GM19324 (cell line): ENCODE measurements at regions not wholly inside any gene's neighbourhood (a gene's known extent, or its start where the extent isn't known, plus 50 kb on each side); places are given as distances from the start of the nearest gene placed in this dataset.

Source experiments
- ATAC-seq: cut with Tn5 transposase; IDR thresholded peaks from one replicate; pipeline ENCODE4 v1.9.1; 2021; ENCODE audit warnings: mild to moderate bottlenecking, moderate library complexity; ENCODE audit not compliant: unreplicated experiment, low FRiP score

DNA sequence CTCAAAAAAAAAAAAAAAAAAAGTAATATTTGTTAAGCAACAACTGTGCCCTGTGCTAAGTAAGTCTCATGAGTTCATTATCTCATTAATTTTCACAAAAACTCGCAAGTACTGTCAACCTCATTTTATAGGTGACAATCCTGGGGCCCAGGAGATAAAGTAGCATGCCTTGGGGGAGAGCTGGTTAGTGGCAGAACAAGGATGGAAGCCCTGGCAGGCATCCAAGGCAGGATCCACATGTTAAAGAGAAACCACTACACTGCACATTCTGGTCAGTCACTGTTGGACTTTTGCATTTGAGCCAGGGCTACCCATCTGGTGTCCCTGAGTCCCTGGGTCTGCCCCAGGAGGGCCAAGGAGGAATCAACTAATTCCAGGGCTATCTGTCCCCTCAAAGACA, 54.6 kb downstream of the ZFP36L2 start:
- no peak for ATAC-seq

DNA sequence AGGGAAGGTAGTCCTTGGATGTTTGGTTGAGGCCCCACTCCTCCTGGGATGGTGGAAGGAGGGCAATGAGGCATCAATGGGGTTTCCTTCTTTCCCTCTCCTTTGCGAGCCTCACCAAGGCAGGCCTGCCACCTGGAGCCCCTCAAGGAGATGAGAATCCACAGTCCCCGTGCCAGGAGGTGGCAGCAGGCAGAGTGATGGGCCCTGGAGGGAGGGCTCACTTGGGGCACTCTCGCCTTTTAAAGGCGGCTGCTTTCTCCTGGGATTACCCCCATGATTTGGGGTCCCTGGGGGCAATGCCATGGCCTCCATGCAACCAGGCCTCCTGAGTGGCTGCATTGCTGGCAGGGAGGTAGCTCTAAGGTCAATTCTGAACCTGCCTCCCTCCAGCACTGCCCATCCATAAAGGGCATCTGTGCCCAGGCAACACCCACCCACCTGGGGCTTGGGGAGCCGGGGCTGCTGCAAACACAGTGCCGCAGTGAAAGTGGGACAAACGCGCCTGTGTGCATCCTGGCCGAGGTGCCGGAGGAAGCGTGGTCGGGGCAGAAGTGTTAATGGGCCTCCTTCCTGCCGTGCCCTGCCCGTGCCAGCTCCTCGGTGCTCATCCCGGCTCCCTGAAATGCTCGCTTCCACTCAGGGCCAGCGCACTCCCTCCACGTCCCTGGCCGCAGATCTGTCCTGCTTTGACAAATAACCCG, 55.9 kb downstream of the ZFP36L2 start:
- ATAC-seq, result no peak

DNA sequence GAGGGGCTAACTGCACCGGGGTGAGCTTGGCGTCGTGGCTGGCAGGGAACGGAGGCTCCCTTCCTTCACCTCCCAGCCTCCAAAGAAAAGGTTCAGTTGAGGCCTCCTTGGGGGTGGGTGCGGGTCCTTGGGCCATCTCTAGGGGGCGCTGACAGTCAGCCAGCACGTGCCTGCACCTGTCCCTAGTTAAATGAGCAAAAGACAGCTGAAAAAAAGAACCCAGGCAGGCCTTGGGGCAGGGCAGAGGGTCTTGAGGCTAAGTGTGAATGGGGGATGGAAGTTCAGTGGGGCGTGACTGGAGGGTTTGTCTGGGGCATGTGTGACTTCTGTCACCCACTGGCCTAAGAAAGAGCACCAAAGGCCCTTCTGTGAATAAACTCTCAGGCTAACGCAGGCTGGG, 56.4 kb downstream of the ZFP36L2 start:
- no peak for ATAC-seq

DNA sequence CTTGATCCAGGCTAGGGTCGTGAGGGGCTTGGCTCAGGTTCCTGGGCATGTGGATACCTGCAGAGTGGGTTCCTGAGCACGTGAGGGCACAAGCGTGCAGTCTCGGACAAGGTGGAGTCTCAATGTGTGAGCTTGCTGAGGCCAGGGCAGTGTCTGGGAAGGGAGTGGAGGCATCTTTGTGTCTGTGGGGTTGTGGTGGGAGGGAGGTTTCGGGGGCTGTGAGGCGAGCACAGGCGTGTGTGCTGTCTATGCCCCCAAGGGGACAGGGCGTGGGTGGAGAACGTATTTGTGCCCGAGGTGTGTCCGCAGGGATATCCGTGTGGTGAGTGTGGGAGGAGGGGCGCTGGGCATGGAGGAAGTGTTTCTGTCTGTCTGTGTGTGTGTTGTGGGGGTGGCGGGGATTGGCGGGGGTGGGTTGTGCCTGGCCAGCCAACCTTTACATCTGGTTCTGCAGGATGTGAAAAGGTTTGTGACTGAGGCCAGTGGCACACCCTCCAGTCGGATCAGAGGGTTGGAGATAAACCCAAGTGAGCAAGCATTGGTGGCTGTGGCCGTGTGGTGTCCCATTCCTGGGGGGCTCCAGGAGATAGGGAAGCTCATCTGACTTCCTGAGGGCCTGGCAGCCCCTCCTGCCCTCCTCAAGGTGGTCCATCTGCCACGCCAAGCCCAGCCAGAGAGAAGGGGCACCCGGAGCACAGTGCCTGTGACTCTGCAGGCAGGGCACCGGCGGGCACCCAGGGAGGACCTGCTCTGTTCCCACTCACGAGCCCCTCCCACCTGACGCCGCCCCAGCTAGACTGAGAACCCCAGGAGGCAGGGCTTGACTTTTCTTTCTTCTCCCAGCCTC, 57.1 kb downstream of the ZFP36L2 start:
- peak; percentile 47 for ATAC-seq

DNA sequence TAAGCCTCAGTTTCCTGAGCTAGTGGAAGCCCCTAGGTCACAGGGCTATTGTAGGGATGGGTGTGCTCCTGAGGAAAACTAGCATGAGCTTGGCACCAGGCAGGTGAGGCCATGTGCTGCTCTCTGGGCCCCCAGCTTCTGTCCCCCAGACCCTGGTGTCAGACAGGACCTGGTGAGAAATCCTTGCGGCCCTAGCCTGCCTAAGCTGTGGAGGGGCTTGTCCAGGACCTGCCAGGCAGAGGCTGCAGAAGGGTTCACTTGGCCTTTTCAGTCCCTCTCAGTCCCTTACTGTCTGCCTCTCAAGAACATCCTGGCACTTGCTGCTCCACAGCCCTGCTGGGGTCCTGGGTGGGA, 58.4 kb downstream of the ZFP36L2 start:
- no peak for ATAC-seq

DNA sequence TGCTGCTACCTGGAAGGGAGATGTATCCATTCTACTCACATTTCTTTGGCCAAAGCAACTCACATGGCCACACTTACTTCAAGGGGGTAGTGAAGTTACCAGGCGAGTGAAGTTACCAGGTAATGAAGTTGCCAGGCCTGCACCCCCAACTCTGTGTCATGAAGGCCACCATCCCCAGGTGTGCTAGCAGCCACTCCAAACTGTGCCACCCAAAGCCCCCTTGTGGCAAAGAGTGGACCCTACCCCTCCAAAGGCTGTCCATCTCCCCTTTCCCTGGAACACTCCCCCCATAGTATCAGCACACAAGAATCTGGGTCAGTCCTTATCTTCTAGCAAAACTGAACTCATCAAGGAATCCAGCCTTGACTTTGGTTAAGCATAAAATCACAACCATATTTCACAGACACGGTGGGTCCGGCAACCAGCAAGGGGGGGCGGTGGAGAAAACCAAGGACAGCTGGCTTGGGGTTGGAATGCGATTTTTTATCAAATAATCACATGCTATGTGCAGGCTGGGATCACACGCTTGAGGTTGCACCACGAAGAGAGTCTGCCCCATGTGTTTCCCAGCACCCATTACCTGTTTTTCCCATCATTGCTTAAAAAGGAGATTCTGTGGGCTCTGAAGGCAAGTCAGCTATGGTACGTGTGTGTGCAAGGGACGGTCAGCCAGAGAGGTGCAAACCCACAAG, 60.9 kb downstream of the ZFP36L2 start:
- ATAC-seq, result no peak

DNA sequence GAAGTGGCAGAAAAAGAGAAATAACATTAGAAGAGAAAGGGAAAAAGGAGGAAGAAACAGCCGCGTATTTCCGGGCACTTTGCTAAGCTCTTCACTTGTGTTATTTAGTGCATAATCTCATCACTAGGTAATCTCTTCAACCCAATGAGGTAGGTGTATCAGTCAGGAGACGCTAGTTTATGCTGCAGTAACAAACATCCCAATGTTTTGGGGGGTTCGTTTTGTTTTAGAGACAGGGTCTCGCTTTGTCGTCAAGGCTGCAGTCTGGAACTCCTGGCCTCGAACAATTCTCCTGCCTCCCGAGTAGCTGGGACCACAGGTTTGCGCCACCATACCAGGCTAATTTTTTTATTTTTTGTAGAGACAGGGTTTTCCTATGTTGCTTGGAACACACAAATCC, 61.7 kb downstream of the ZFP36L2 start:
- no peak for ATAC-seq

DNA sequence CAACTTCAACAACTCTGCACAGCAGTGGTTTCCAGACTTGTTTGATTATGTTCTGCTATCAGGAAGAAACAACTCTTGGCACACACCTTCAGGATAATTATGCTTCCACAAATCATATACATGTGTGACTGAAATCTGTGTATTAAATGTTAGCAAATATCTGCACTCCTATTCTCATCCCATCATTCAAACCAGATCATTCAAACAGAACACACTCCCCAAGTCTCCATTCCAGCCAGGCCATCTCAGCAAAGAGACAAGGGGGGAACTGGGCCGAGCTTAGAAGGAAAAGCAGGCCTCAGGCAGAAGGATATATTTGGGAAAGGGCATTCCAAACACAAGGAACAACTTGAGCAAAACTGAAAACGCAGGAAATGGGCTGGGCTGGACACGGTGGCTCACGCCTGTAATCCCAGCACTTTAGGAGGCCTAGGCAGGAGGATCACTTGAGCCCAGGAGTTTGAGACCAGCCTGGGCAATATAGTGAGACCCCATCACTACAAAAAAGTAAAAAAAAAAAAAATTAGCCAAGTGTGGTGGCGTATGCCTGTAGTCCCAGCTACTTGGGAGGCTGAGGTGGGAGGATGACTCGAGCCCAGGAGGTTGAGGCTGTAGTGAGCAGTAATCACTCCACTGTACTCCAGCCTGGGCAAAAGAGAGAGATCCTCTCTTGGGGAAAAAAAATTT, 62.7 kb downstream of the ZFP36L2 start:
- no peak for ATAC-seq

DNA sequence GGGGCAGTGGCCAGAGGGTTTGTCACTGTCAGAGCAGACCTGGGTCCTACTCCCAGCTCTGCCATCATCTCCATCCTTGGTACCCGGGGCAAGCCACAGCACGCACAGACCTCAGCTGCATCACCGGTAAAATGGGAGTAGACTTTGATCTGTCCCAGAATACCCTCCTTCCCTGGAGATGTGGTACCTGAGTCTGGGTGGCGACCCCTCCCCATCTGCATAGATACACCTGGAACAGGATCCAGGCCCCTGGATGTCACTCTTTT, 64.0 kb downstream of the ZFP36L2 start:
- ATAC-seq, result no peak

DNA sequence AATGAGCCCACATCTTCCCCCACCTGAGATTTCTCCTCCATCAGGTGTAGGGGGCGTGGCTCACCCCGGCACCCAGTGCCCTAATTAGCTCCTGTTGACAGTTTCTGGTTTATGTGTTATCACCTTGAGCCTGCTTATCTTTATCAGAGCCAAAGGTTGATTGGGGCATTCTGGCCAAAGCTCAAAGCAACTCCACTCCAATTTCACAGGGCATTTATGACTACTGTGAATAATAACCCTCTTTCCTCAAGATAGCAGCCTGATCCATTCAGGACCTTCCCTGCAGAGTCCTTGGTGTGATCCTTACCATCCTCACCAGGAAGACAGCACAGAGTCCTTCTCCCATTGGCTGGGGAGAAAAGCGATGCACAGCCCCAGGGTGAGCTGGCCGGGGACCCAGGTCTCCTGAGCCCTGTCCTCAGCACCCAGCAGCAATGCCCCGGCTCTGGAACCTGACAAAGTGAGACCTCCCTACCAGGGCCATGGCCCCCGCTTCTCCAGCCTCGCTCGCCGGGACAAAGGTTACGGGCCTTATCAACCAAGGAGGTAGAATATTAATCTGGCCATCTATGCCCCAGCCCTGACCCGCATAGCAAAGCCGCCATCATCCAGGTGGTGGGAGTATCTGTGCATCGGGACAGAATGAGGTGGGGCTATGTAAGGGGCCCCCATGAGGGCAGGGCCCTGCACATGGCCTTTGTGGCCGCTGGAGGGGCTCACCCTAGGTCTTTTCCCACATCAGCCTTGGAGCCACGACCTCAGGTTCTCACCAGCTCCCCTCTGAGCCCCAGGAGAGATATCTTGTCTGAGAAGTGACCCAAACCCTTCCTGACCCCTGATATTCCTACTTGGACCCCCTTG, 64.5 kb downstream of the ZFP36L2 start:
- ATAC-seq, result no peak

DNA sequence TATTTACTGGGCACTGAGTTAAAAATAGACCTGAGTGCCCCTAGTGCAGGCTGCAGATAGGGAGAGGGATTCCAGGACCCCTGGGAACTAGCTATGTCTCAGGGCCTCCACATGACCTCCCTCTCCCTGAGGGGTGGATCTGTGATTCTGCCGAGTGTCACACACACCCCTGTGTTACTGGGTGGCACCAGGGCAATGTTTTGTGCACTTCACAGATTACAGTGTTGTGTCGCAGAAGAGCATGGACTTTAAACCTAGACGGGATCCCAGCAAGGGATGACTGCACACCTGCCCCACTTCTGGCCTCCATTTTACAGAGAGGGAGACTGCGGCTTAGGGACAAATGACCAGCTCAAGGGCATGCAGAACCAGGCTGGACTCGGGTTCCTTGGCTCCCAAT, 65.6 kb downstream of the ZFP36L2 start:
- no peak for ATAC-seq

DNA sequence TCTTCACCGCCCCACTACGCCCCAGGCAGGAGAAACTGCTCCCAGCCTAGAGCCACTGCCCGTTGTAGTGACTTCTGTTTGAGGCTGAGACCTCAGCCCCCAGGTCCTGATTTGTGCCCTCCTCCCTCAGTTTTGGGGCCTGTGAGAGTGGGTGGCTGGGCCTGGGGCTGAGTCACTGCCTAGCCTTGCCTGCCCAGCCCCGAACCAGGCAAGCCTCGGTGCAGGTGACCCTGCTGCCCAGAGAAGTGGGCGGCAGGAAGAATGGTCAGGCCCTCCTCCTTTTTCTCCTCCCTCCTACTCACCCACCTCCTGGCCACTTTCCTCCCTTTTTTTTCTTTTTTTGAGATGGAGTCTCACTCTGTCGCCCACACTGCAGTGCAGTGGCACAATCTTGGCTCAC, 66.6 kb downstream of the ZFP36L2 start:
- no peak for ATAC-seq

DNA sequence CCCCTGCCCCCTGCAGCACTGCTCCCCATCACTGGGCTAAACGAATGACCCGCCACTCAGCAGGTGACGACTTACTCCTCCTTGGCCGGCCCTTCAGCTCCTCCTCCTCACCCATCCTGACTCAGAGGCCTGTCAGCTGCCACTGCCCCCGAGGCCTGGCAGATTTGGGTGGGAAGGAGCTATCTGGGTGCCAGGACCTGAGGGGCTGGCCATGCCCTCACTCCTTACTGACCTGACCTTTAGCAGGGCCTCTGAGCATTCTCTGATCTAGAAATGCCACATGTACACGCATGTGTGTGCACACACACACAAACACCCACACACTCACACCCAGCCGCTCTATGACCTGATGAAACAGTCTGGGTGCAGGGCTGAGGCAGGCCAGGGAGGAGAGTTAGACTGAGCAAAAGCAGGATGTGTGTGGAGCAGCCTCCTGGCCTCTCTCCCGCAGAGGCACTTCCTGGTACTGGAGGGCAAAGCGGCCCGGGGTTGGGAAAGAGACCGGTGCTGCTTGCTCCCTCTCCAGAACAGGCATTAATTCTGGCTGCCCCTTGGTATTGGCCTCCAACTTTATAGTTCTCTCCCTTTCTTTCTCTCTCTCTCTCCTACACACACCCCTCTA, 68.0 kb downstream of the ZFP36L2 start:
- peak; percentile 1 for ATAC-seq

DNA sequence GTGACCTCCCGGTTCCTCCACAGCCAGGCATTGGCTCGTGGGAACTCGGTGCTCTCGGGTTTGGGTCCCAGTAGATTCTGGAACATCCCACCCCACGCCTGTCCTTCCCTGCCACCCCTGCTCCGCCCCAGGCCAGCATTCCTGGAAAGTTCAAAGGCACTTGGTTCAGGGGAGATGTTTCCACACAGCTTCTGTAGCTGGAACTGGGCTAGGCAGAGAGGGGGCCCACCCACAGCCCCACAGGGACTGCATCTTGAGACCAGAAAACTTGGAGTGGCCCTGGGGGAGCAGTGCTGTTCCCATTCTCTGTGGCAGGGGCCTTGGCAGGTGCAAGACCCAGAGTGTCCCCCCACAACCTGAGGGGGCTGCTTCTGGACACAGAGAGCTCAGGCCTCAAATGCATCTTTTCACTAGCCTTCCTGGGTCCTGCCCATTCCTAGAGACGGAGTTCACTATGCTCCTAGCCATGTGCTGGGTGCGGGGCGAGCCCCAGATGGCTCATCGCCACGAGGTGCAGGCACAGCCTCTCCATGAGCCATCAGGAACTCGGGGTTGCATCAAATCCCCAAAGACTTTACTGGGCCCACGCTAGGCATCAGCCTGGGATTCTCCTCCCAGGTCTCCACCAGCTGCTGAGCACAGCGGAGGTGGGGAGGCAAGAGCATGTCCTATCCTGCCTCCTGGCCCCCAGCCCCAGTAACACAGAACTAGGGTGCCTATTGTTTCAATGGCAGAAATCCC, 68.7 kb downstream of the ZFP36L2 start:
- ATAC-seq, result no peak

DNA sequence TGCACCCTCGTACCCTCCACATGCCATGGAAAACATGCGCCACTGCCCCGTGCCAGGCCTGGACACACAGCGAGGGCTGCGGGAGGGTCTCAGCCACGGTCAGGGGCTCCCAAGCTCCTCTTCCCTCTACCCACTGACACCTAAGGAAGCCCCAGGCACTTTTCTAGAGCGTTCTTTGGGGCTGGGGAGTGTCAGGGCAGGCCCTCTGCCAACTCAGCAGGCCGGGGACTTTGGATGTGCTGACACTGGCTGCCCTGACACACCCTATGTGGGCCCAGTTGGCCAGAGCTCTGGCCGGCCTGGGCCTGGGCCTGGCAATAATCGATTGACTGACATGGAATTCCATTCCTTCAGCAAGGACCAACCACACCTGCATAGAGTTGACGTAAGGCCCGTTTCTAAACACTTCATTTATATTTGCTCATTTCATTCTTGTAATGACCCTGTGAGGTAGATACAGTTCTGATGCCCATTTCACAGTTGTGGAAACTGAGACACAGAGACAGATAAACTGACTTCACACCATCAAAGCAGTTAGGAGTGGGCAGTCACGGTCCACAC, 70.5 kb downstream of the ZFP36L2 start:
- no peak for ATAC-seq

DNA sequence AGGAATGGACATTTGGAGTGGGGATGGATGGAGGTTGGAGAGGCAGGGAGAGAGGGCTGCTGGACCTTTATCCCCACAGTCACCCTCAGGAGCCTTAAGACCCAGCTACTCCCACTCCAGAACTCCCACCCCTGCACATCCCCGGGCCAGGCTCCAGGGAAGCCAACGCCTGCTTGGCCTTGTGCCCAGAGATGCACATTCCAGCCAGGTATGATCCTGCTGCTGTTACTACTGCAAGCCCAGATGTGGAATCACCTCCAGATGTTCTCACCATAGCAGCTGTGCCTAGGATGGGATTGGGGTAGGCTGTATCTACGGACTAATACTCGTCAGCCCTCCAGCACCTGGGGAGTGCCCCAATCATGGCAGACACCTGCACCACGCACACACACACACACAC, 71.7 kb downstream of the ZFP36L2 start:
- ATAC-seq, result no peak

DNA sequence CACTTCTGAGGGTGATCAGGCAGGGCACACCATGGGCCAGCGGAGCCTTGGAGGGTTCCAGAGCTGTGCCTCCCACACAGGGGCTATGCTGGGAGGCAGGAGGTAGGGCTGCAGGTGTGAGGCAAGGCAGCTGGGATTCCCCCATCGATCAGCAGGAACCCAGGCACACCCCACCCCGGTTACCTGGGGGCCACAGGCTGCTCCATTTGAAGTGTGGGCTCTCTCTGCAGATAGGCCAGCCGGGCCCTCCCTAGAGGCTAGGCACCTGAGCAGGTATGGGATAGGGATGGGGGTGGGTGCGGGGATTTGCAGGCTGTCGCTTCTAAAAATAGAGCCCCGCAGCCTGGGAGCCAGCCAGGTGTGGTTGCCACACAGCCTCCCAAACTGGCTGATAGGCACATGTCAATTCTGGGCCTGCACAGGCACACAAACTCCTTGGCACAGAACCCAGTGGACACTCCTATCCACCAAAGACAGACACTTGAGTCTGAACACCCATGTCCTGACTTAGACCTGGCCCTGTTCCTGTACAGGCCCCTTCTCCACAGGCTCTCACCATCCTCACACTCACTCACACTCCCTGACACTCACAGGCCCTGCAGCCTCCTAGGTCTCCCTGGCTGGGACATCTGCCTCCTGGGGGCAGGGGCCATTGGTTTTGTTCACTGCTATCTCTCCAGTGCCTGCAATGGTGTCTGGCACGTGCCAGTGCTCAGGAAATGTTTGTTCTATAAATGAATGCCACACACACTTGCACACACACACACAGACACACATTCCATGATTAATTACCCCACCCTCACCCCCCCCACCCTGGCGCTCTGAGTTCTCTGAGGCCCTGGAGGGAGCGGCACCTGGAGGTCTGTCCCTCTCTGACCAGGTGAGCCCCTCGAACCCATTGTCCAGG, 73.4 kb downstream of the ZFP36L2 start:
- ATAC-seq, result no peak

DNA sequence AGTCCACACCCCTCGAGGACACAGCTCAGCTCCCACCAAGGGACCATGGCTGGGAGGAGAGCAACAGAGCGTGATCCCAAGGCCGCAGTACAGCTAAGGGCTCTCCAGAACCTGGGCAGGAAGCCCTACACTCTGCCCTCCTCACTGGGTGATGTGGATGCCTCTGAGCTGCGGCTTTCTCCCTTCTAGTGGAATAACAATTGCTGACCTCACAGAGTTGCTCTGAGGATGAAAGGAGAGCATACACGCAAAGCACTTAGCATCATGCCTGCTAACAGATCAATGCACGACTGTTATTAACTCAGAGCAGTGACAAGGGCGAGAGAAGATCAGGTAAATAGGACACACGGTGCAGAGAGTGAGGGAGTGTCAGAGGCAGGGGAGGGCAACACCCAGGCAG, 74.2 kb downstream of the ZFP36L2 start:
- no peak for ATAC-seq
